ENCODE measurements at regions not wholly inside any gene's neighbourhood (a gene's known extent, or its start where the extent isn't known, plus 50 kb on each side); places are given as distances from the start of the nearest gene placed in this dataset.
"Not testable (repeated sequence)": the region's sequence is repeated elsewhere in the genome, so short reads cannot be mapped to it uniquely, and the experiment has no call there.

GRCh38 chr6:81531869-81532561 is 220.5 kb downstream of the TENT5A start:
- CTCF ChIA-PET (ENCODE audit: unreplicated experiment), result no interaction called here
- no peak overlapping the region for H3K4me3 ChIP-seq (ENCODE audit: low read depth, low read length, poor library complexity, severe bottlenecking)
- no peaks in the 10 kb centered on the region for H3K4me1 ChIP-seq (ENCODE audit: insufficient read depth, low read length, poor library complexity, severe bottlenecking)
- H4K20me1 ChIP-seq (ENCODE audit: insufficient read depth, low read length), result no peaks in the 10 kb centered on the region
- no peak overlapping the region for H3K27ac ChIP-seq (ENCODE audit: low read depth, low read length, poor library complexity, severe bottlenecking)
- H3K9me3 ChIP-seq (ENCODE audit: low read length), result no peaks in the 10 kb centered on the region
- TF ChIP-seq EZH2phosphoT487 (IDR thresholded peaks at IDR 0.05; ENCODE audit: borderline replicate concordance, low read depth, low read length) (no peak), CTCF (conservative IDR thresholded peaks at IDR 0.05; ENCODE audit: low read length) (no peak)
- POLR2A ChIA-PET, result no interaction called here
- BruUV-seq (replicated peaks), result no TSS peak
- no peak overlapping the region for H2AFZ ChIP-seq (ENCODE audit: low read length)
- no peak overlapping the region for H3K4me2 ChIP-seq (ENCODE audit: low read length)
- intact Hi-C loops (cut with micrococcal nuclease; ENCODE audit: unreplicated experiment), result no loop called here
- no peaks in the 10 kb centered on the region for H3K36me3 ChIP-seq (ENCODE audit: insufficient read depth, low read length)
- H3K9me2 ChIP-seq (ENCODE audit: insufficient read depth, low read length), result no peaks in the 10 kb centered on the region
- no peaks in the 10 kb centered on the region for H3K79me2 ChIP-seq (ENCODE audit: insufficient read depth, low read depth, low read length)
- DNase-seq (ENCODE audit: low spot score), result no peak

- Histone ChIP-seq H2AFZ (ENCODE audit: low read length) (no peak overlapping the region), H3K4me2 (ENCODE audit: low read length) (no peak overlapping the region), H3K4me3 (ENCODE audit: low read depth, low read length, poor library complexity, severe bottlenecking) (no peak overlapping the region), H3K9me2 (ENCODE audit: insufficient read depth, low read length) (no peaks in the 10 kb centered on the region), H3K79me2 (ENCODE audit: insufficient read depth, low read depth, low read length) (no peaks in the 10 kb centered on the region), H3K4me1 (ENCODE audit: insufficient read depth, low read length, poor library complexity, severe bottlenecking) (no peaks in the 10 kb centered on the region), H4K20me1 (ENCODE audit: insufficient read depth, low read length) (no peaks in the 10 kb centered on the region), H3K27ac (ENCODE audit: low read depth, low read length, poor library complexity, severe bottlenecking) (no peak overlapping the region), H3K9me3 (ENCODE audit: low read length) (no peaks in the 10 kb centered on the region), H3K36me3 (ENCODE audit: insufficient read depth, low read length) (no peaks in the 10 kb centered on the region)
- DNase-seq (ENCODE audit: low spot score), result no peak
- POLR2A ChIA-PET, result interaction anchor here (0.7 kb wide), 1 partner anchor 16 kb away, joined by 3 read pairs; no protein-coding TSS in a partner anchor
- TF ChIP-seq CTCF (conservative IDR thresholded peaks at IDR 0.05; ENCODE audit: low read length) (no peak), EZH2phosphoT487 (IDR thresholded peaks at IDR 0.05; ENCODE audit: borderline replicate concordance, low read depth, low read length) (no peak)
- CTCF ChIA-PET (ENCODE audit: unreplicated experiment), result no interaction called here
- intact Hi-C loops (cut with micrococcal nuclease; ENCODE audit: unreplicated experiment), result no loop called here
- no TSS peak for BruUV-seq (replicated peaks)
Measured at GRCh38 chr6:81517455-81517854, 235.0 kb downstream of the TENT5A start.

- intact Hi-C loops (cut with micrococcal nuclease; ENCODE audit: unreplicated experiment), result no loop called here
- H3K79me2 ChIP-seq (ENCODE audit: insufficient read depth, low read depth, low read length), result no peaks in the 10 kb centered on the region
- BruUV-seq (replicated peaks), result no TSS peak
- no peaks in the 10 kb centered on the region for H3K36me3 ChIP-seq (ENCODE audit: insufficient read depth, low read length)
- no peaks in the 10 kb centered on the region for H3K9me2 ChIP-seq (ENCODE audit: insufficient read depth, low read length)
- CTCF ChIA-PET (ENCODE audit: unreplicated experiment), result no interaction called here
- no peak overlapping the region for H3K4me2 ChIP-seq (ENCODE audit: low read length)
- TF ChIP-seq EZH2phosphoT487 (IDR thresholded peaks at IDR 0.05; ENCODE audit: borderline replicate concordance, low read depth, low read length) (no peak), CTCF (conservative IDR thresholded peaks at IDR 0.05; ENCODE audit: low read length) (no peak)
- H3K9me3 ChIP-seq (ENCODE audit: low read length), result no peaks in the 10 kb centered on the region
- no peak overlapping the region for H2AFZ ChIP-seq (ENCODE audit: low read length)
- no peaks in the 10 kb centered on the region for H3K4me1 ChIP-seq (ENCODE audit: insufficient read depth, low read length, poor library complexity, severe bottlenecking)
- no peak overlapping the region for H3K4me3 ChIP-seq (ENCODE audit: low read depth, low read length, poor library complexity, severe bottlenecking)
- POLR2A ChIA-PET, result no interaction called here
- no peak for DNase-seq (ENCODE audit: low spot score)
- H4K20me1 ChIP-seq (ENCODE audit: insufficient read depth, low read length), result no peaks in the 10 kb centered on the region
- H3K27ac ChIP-seq (ENCODE audit: low read depth, low read length, poor library complexity, severe bottlenecking), result no peak overlapping the region
Measured at GRCh38 chr6:81515562-81516453, 236.7 kb downstream of the TENT5A start.

DNA sequence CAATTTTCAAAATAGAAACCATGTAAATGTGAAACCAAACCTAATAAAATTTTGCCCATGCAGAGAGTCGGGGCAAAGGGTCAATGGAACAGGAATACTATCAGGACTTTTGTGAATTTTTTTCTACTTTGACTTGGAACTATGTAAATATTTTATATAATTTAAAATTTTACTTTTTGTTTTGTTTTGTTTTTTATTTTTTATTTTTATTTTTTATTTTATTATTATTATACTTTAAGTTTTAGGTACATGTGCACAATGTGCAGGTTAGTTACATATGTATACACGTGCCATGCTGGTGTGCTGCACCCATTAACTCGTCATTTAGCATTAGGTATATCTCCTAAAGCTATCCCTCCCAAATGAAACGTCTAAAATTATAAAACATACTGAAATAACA is 238.3 kb downstream of the TENT5A start:
- H3K9me2 ChIP-seq (ENCODE audit: insufficient read depth, low read length); CTCF ChIA-PET (ENCODE audit: unreplicated experiment); H3K9me3 ChIP-seq (ENCODE audit: low read length); POLR2A ChIA-PET; H2AFZ ChIP-seq (ENCODE audit: low read length); H3K79me2 ChIP-seq (ENCODE audit: insufficient read depth, low read depth, low read length); DNase-seq (ENCODE audit: low spot score); BruUV-seq (replicated peaks); H3K4me2 ChIP-seq (ENCODE audit: low read length); H3K4me3 ChIP-seq (ENCODE audit: low read depth, low read length, poor library complexity, severe bottlenecking); H3K27ac ChIP-seq (ENCODE audit: low read depth, low read length, poor library complexity, severe bottlenecking); H3K36me3 ChIP-seq (ENCODE audit: insufficient read depth, low read length); H3K4me1 ChIP-seq (ENCODE audit: insufficient read depth, low read length, poor library complexity, severe bottlenecking); intact Hi-C loops (cut with micrococcal nuclease; ENCODE audit: unreplicated experiment); H4K20me1 ChIP-seq (ENCODE audit: insufficient read depth, low read length): not testable (repeated sequence)
